HG03558 (cell line): ENCODE measurements at regions not wholly inside any gene's neighbourhood (a gene's known extent, or its start where the extent isn't known, plus 50 kb on each side); places are given as distances from the start of the nearest gene placed in this dataset.

Experiments
- ATAC-seq: cut with Tn5 transposase; IDR thresholded peaks from one replicate; pipeline ENCODE4 v1.9.1; 2021; ENCODE audit warnings: moderate number of reproducible peaks; ENCODE audit not compliant: unreplicated experiment; ENCODE audit errors: extremely low read depth

DNA sequence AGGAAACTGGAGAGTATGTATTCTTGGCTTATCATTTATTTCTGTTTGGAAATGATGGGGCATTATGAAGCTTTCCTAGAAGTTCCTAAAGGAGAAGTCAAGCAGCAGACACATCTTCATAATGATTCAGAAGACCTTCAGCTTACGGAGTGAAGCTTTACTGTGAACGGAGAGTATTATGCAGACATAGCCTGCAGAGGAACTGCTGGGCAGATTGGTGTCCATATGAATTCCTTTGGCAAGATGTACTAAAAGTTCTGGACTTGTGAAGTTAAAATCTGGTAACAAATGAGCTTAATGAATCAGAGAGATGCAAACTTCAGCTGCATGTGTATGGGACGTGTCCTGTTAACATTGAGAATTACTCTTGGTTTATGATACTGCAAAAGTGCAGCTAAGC is 60.1 kb downstream of the NABP1 start:
- ATAC-seq = no peak

DNA sequence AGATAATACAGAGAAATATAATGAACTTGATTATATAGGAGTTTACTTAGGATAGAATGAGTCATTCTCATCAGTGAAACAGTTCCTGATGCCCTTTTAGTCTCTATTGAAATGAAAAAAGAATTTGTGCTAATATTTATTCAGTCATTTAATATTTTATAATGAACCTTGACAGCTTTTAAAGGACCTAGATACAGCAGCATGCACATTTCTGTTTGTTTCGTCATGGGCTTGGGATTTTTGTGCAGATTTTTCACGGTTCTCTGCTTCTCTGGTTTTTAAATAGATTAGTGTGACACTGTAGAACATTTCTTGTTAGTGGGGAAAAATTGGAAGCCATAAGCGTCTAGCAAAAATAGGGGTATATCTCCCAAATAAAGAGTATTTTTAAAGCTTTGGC is 60.7 kb downstream of the NABP1 start:
- no peak for ATAC-seq

DNA sequence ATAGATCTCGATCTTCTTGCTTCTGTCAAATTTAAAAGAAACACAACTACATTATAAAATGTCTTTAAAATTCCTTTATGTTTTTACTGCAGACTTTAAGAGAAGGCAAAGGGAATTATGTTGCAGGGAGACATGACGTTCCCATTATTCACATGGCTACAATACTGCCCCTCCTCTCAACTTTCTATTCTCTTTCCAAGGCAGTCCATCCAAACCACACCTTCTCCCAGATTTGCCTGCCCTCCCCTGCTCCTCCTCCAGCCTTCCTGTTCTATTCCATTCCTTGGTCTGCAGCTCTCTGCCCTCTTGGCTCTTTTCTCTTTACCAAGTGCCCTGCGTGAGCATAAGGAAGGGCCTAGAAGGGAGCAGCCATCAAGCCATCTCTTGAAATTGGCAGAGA is 61.3 kb downstream of the NABP1 start:
- no peak for ATAC-seq

DNA sequence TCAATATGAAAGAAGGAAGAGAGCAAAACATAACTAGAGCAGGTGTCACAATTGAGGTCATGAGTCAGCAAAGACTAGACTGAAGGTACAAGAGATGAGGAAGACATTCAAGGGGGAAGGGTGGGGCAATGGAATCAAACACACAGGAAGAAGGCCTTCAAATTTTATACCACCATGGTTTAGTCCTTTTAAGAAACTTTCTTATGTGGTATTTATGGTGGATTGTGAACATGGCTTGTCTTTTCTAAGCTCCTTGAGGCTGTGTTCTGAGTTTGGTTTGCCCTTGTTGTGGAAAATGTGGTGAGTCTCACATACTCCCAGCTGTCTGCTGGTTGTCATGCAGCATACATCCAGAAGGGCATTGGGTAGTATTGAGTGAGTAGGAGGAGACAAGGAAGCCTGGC is 62.1 kb downstream of the NABP1 start:
- ATAC-seq = peak; percentile 91

GRCh38 chr2:191740759-191741158 is 62.8 kb downstream of the NABP1 start:
- no peak for ATAC-seq

DNA sequence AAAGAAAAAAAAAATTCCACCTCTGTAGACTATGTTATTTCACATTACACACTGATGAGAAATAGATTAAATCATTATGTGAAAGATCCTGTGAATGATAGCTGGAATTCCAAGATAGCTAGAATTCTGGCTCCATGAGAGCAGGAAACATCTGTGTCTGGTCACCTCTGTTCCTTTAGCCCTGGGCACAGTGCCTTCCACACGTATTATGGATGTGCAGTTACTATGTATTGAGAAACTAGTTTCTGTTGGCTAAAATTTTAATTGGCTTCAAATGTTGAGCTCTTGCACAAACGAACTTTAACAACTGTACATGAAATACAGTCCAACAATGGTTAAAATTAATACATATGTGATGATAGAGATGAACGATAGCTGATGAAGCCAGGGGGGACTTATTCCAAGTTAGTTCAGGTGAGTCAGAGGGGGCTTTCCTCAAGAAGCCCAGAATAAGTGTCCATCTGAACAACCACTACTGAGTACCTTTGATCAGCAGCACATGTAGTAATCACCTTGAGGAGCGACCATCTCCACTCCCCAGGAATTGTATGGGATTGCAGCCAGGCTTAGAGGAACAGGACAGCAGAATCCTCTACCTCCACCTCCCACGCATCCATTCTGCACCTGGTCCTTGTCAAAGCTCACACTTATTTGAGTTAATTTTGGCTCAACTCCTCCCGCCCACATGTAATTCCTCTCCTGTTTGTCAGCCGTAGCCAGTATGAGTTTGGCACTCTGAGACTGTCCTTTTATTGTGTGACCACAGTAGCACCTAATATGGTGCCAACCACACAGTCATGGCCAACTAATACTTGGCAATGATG is 68.6 kb downstream of the NABP1 start:
- ATAC-seq = no peak

- ATAC-seq = no peak
These were observed 69.2 kb downstream of the NABP1 start for GRCh38 chr2:191747170-191747530.

DNA sequence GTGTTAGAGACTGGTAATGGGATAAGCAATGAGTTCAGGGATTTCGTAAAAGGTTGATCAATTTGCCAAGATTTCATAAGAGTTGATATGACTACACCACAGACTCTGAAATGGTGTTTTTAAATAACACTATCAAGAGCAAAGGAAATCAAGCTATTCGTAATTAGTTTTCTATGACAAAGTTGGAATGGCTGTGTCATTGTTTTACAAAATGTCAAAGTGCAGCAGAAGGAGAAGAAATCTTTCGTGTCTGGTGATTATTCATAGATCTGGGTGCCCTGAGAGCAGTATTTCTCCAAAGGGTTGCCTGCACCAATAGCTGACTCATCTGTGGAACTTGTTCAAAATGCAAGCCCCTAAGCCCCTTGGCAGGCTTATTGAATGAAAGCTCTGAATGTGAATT is 70.1 kb downstream of the NABP1 start:
- no peak for ATAC-seq

DNA sequence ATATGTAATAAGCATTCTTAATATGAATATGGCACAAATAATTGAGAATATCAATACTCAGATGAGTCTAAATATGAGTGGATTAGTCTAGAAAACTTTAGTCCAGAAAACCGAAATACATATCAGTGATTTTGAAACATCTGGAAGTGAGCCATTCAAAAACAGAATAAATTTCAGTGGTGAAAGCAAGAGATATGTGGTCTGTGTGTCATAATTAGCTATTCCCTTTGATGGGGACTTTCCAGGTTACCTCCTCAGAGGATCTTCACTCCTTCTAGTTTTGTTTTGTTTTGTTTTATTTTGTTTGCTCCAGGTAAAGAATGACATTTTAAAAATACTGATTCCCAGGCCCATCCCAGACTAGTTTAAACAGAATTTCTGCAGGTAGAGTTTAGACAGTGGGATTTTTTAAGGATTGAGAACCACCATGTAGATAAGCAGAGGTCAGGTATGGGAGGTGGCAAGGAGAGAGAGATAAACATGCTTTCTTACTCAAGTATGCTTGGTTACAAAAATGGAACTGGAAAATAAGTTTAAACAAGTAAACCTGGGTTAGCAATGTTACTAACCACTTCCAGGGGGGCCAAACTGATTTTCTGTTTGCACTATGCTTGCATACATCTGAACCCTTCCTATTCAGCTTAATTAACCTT is 70.7 kb downstream of the NABP1 start:
- ATAC-seq = no peak

DNA sequence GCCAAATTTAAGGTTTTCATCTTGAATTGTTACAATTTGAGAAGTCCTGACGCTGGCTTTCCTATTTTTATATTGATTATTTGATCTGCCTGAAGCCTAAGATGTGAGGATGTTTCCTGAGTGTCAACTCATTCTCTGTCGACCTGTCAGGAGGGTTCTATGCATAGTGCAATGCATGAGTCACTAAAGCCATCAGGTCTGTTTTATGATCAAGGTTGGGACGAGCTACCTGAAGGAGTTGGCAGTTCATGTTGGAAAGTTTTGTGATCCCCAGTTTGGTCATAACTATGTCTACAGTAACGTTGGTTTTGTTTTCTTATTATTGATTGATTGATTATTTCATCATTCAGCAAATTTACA is 71.2 kb downstream of the NABP1 start:
- ATAC-seq = no peak

- no peak for ATAC-seq
These were observed 76.2 kb downstream of the NABP1 start for GRCh38 chr2:191754103-191754502.

DNA sequence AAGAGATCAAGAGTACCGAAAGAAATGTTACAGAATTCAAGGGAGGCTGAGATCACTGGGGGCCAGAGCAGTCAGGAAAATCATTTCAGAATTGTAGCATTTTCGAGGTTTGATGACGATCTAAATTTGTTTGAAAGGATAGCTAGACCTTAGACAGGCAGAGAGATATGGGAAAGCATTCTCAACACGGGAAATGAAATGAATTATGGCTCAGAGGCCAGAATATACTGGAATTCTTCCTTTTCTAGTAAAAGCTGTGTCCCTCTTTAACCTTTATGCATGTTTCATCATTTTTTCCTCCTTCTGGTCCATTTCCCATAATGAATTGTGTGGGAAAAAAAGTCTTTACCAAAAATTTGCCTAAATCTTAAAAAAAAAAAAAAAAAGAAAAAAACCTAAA is 78.8 kb downstream of the NABP1 start:
- ATAC-seq = no peak

- no peak for ATAC-seq
These were observed 79.3 kb downstream of the NABP1 start for GRCh38 chr2:191757208-191757607.

- peak; percentile 100 for ATAC-seq
These were observed 80.9 kb downstream of the NABP1 start for GRCh38 chr2:191758518-191759507.

GRCh38 chr2:191759680-191760079 is 81.7 kb downstream of the NABP1 start:
- no peak for ATAC-seq

GRCh38 chr2:191760655-191761262 is 82.8 kb downstream of the NABP1 start:
- ATAC-seq = no peak

- ATAC-seq = no peak
These were observed 73.8 kb downstream of the CAVIN2 start for GRCh38 chr2:191773136-191773535.

DNA sequence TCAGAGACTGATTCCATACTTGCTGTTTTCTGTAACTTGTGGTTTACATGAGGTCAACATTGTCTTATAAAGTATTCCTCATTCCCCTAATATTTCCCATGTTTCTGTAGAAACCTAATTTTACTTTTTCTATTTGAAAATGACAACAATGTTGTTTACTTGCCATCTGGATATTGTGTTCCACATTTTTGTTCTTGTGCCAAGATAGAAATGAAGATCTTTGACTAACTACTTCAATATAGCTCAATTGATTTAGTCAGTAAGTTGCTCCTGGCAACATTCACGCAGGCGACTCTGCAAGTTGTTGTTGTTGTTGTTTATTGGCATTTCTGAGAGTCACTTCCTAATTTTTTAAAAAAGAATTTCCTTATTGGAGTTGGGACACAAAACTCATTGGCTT is 69.5 kb downstream of the CAVIN2 start:
- no peak for ATAC-seq

GRCh38 chr2:191778041-191778440 is 68.8 kb downstream of the CAVIN2 start:
- no peak for ATAC-seq

- no peak for ATAC-seq
These were observed 64.5 kb downstream of the CAVIN2 start for GRCh38 chr2:191782351-191782750.
